GM12878 (cell line): ENCODE measurements at regions not wholly inside any gene's neighbourhood (a gene's known extent, or its start where the extent isn't known, plus 50 kb on each side); places are given as distances from the start of the nearest gene placed in this dataset.

Source experiments
- BRCA1 ChIP-seq: IDR thresholded peaks from 2 replicates; pipeline ENCODE4 v1.6.1; 2011; ENCODE audit warnings: low read depth, low read length, improper control_type of control experiment
- EED ChIP-seq: sonication (generic); IDR thresholded peaks from 2 replicates; pipeline ENCODE4 v1.6.1; 2016; ENCODE audit warnings: antibody characterized with exemption, low read depth
- KDM1A ChIP-seq: fragments of 200-600 bp; sonication (generic); IDR thresholded peaks from 2 replicates; pipeline ENCODE4 v1.6.1; 2016; ENCODE audit warnings: borderline replicate concordance
- SIN3A ChIP-seq: IDR thresholded peaks from 2 replicates; pipeline ENCODE4 v1.6.1; 2012; ENCODE audit warnings: low read depth, low read length, improper control_type of control experiment
- ZBTB11 ChIP-seq: fragments of 450-650 bp; formaldehyde crosslinking; IDR thresholded peaks from 2 replicates; pipeline ENCODE4 v1.5.0; 2022; ENCODE audit warnings: mild to moderate bottlenecking, missing genetic modification characterization
- TF ChIP-seq, protein P1 (sequence below), 3 experiments: IDR thresholded peaks in 2 of 3; conservative IDR thresholded peaks in 1 of 3; 2 replicates each; pipeline ENCODE4 v1.5.1; 2011; ENCODE audit warnings: low read depth in 3 of 3, low read length in 3 of 3, mild to moderate bottlenecking in 3 of 3, control low read depth in 2 of 3, moderate library complexity in 2 of 3, inconsistent platforms in 1 of 3, mixed read lengths in 1 of 3; ENCODE audit not compliant: control insufficient read depth in 2 of 3, insufficient read depth in 1 of 3; ENCODE audit errors: extremely low read depth in 1 of 3

- no peak for TF ChIP-seq SIN3A
- TF ChIP-seq BRCA1: no peak
- TF ChIP-seq, protein P1, sequence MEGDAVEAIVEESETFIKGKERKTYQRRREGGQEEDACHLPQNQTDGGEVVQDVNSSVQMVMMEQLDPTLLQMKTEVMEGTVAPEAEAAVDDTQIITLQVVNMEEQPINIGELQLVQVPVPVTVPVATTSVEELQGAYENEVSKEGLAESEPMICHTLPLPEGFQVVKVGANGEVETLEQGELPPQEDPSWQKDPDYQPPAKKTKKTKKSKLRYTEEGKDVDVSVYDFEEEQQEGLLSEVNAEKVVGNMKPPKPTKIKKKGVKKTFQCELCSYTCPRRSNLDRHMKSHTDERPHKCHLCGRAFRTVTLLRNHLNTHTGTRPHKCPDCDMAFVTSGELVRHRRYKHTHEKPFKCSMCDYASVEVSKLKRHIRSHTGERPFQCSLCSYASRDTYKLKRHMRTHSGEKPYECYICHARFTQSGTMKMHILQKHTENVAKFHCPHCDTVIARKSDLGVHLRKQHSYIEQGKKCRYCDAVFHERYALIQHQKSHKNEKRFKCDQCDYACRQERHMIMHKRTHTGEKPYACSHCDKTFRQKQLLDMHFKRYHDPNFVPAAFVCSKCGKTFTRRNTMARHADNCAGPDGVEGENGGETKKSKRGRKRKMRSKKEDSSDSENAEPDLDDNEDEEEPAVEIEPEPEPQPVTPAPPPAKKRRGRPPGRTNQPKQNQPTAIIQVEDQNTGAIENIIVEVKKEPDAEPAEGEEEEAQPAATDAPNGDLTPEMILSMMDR (IDR thresholded peaks at IDR 0.05 in 2 of 3, conservative IDR thresholded peaks at IDR 0.05 in 1 of 3; ENCODE audit: control insufficient read depth in 2 of 3, extremely low read depth in 1 of 3, insufficient read depth in 1 of 3, low read depth in 3 of 3, low read length in 3 of 3): no peak
- no peak for TF ChIP-seq KDM1A
- no peak for TF ChIP-seq ZBTB11 (CRISPR knock-in tag)
- no peak for TF ChIP-seq EED
Observed at GRCh38 chr7:22060197-22060596, 114.5 kb upstream of the CDCA7L start.
